GM18502 (cell line): ENCODE measurements at regions not wholly inside any gene's neighbourhood (a gene's known extent, or its start where the extent isn't known, plus 50 kb on each side); places are given as distances from the start of the nearest gene placed in this dataset.

Experiments used
- ATAC-seq: cut with Tn5 transposase; IDR thresholded peaks from one replicate; pipeline ENCODE4 v1.9.1; 2021; ENCODE audit warnings: mild to moderate bottlenecking; ENCODE audit not compliant: unreplicated experiment, poor library complexity

DNA sequence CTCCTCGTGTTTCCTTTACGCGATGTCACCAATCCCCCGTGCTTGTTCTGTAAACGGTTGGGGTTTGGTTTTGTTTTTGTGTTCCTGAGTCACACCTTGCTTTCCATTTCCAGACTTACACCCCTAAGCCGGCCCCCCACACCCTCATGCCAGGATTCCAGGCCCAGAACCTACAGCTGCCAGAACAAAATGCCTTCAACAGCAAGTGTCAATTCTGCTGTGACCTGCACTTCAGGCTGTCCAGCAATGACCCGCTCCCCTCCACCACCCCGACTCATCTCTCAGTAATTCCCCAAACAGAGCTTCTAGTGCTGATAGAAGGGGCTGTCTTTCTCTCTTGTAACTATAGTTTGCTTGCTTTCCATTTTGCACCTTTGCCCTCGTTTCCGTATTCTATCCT, 722.1 kb upstream of the CELF2 start:
- ATAC-seq, result no peak

DNA sequence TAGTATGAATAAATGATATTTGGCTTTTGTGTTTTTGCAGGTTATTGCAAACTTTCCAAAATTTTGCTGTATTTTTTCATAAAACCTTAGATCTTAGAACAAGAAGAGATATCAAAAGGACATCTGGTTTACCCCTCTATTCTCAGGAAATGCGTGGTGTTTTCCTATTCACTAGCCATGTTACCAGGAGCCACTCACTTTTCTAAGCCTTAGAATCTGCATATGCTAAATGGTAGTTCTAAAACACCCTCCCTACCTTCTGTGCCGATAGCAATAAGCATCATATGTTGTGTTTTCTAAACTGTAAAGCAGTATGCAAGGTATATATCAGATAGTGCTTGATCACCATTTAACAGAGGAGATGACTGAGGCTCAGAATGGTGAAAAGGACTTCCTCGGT, 715.0 kb upstream of the CELF2 start:
- no peak for ATAC-seq

DNA sequence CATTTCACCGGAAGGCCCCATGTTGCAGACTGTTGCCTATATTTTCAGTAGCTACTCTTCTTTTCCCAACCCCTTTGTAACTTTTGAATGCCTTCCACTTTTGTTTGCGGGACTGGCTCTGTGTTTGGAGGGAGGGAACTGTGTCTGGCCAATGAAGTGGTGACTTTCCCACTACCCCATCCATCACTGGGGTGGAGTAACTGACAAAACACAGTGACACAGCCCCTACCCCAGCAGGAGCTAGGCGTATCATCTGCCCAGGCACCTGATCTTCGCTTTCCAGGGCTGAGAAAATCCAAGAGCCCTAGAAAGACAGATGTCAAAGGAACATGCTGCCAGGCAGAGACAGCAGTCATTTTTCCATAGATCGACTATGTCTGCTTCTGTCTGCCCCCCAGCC, 710.6 kb upstream of the CELF2 start:
- ATAC-seq, result no peak

DNA sequence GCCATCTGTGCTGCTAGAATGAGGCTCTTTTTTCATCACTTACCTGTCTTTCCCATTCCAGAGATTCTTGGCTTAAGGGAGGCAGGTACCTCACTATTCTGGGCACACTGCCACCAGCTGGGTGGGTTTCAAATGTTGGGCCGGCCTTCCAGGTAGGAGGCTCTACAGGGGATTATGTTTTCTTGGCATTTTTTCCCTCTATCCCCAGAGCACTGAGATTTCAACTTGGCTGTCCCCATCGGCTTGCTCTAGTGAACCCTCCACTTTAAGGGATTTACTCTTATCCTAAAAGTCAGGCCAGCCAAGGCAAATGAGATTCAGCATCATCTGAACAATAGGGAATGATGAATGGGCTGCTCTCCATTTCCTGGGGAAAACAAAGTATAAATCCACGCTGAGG, 710.1 kb upstream of the CELF2 start:
- no peak for ATAC-seq

DNA sequence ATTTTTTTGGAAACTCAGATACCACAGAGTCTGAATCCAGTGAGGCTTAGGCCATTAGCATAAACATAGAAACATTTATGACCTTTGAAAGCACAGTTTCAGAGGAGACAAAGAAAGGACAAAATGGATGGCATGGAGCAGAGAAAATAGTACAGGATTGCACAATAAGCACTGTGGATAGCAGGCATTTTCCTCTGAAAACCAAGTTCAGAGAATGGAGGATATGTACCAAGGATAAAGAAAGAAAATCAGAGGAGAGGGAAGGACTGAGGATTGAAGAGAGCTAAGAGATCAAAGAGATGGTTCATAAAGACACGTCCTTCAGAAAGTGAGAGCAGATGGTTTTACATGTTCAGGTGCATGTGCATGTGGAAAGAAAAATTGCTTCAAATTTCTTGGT, 707.2 kb upstream of the CELF2 start:
- no peak for ATAC-seq

DNA sequence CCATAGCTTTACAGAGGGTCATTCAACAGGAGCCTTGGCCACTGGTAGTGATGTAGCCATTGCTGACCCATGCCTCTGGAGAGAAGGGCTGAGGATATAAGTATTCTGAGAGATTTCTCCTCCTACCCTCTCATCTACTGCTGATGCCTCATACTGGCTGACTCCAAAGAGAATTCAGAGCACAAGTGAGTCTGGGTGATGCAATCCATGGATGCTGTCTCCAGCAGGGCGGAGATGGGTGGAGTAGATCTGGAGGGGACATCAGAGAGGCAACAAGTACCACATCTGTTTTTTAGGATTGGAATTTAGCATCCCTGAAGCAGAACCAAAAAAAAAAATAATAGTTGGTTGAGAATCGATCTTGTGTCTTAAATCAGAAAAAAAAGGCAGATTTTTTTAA, 705.7 kb upstream of the CELF2 start:
- no peak for ATAC-seq

DNA sequence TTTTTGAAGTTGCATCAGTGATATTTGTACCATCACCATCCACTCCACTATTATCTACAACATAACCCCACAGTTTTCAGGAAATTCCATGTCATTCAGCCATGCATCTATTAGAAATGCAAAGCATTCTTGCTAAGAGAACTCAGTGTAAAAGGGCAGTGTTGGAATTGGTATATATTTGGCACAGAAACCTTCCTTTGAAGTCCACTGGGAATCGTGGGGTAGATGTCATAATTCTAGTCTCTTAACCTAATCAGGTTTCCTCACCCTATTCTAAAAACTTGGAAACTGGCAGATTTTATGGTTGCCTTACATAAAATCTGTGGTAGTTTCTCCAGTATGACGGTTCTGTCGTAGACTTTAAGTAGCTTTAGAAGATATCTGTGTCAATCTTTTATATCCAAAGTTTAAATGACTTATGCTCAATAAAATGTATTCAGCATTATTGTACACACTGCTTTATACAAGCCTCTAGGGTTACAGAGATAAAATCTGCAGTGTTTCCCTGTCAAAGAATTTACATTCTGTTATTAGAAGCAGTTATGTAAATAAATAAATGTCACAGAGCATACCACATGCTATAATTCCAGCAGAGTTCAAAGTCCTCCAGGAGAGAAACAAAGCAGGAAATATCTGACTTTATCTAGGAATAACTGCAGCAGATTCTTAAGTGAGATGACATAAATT, 704.4 kb upstream of the CELF2 start:
- no peak for ATAC-seq

DNA sequence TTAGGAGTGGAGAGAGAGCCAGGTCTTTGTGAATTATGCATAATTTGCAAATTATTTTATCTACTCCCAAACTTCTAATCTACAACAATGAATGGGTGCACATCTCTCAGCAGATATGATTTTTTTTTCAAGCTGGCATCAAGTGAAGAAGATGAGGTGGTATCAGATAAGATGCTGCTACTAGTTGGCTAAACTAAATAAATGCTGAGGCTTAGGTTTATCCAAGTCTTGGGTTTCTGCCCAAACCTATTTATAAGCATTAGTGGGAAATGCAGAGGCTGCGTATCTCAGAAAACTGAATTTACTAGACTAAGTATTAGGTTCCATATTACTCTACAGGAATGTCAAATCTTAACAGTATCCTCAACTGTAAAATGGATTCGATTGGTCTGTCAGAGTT, 703.0 kb upstream of the CELF2 start:
- ATAC-seq, result no peak

DNA sequence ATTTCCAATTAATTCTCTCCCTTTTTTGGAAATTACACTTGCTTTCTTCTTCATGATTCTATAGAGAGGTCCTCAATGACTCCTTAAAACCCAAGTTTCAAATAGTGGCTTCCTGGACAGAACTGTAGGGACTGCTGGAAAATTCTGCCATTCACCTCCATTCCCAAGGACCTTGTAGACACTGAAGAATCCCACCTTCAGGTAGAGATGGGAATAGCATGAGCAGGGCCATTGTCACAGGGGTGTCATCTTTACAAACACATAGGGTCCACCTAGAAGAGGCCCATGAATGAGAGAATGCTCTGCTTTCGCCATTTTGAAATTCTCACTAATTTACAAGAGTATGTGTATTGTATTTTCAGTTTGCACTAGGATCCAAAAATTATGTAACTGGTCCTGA, 701.7 kb upstream of the CELF2 start:
- no peak for ATAC-seq

DNA sequence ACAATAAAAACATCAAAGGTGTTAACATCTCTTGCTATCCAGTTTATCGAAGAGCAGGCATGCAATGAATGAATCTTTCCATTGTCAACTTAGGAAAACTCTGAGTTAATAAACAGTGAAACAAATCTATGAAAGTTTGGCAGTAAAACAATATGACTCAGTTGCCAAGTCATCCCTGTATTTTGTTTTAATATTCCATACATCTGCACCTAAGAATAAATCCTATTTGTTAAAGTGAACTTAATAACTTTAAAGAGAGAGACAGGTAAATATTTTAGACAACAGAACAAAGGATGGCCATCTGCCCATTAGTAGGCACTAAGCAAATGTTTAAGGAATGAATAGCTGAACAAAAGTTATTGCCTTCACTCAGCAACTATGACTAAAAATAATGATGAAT, 700.5 kb upstream of the CELF2 start:
- ATAC-seq, result no peak

DNA sequence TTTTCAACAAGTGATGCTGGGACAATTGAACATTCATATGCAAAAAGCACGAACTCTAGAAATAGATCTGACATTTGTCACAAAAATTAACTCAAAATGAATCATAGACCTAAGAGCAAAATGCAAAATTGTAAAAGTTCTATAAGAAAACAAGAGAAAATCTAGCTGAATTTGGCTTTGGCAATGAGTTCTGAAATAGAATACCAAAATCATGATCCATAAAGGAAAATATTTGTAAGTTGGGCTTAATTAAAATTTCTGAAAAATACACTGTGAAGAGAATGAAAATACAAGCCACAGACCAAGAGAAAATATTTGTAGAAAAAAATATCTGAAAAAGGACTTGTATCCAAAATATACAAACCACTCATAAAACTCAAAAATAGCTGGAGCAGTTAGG, 698.8 kb upstream of the CELF2 start:
- no peak for ATAC-seq

DNA sequence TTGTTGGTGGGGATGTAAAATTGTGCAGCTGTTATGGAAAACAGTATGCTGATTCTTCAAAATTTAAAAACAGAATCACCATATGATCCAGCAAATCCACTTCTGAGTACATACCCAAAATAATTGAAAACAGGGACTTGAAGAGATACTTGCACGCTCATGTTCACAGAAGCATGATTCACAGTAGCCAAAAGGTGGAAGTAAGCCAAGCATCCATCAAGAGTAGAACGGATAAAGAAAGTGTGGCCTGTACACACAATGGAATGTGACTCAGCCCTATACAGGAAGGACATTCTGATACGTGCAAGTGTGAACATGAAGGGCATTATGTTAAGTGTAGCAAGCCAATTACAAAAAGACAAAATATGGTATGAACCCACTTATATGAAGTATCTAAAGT, 696.7 kb upstream of the CELF2 start:
- no peak for ATAC-seq

DNA sequence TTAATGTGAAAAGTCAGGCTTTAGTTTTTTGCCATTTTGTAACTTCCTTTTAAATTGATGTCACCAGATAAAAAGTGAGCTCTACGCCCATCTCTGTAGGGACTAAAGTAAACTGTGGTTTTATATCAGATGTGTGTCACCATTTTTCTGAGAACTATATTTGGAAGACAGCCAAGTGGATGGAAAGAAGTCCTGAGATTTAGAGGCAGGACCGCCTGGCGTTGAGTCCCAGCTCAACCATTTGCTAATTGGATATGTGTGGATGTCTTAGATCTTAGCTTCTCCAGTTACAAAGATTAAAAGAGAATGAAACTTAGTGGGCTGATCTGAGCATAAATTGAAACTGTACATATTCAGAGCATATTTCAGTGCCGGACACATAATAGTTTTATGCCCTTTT, 691.6 kb upstream of the CELF2 start:
- no peak for ATAC-seq

DNA sequence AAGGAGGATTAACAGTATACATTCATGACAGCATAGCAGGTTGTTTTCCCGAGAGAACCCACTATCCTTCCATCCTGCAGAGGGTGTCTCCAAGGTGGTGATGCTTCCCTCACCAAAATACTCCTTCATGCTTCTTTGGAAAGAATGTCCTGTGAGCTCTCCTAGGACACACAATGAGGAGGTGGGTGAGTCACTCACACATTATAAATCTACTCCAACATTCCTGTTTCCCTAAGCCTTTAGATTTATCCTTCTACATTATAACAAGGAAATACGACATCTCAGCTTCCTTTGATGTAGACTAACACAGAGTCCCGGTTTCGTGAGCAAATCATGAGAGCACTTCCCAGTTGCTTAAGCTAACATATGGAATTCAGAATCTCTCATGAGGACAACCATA, 689.7 kb upstream of the CELF2 start:
- ATAC-seq, result no peak

DNA sequence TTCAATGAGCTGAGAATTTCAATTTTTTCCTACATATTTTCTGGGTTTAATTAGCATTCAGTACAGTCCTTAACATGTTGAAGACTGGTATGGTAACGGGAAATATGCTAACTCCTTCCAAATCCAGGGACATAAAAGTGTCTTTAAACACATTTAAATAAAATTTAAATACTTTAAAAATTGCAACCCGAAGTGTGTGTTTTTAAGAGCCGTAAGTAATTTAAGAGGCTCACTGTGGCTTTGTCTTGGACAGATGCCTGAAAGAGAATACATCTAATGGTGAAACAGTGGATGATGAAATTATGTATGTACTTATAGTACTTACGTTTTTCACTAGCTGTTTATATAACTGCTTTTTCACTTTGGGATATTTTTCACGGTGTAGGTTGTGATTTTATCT, 687.3 kb upstream of the CELF2 start:
- ATAC-seq, result no peak

DNA sequence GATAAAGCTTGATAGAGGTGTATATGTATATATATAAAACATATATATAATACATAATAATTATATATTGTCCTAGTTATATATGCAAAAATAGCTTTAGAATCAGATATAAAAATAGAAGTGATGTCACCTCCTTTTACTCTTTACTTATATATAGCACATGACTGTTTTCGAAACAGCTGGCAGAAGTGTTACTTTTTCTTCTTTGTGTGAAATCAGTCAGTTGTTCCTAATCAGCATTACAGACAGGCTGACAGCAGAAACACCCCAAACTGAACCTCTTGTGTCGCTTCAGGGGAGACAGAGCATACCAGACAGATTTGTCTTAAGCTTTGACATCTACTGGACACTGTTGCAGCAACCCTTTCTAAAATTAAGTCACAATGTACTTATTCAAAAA, 684.9 kb upstream of the CELF2 start:
- ATAC-seq, result no peak

DNA sequence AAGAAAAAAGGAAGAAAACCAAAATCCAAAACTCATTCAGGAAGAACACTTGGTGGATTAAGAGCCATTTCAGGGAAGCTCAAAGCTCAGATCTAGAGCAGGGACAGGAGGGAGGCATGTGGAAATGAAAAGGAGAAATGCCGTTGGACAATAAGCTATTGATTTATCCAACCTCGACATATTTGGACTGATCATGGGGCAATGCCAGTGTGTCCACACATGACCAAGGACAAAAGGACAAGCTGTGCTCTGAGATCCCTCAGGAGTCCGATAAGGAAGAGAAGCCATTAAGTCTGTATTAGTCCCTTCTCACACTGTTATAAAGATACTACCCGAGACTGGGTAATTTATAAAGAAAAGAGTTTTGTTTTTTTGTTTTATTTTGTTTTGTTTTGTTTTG, 684.0 kb upstream of the CELF2 start:
- ATAC-seq, result no peak

DNA sequence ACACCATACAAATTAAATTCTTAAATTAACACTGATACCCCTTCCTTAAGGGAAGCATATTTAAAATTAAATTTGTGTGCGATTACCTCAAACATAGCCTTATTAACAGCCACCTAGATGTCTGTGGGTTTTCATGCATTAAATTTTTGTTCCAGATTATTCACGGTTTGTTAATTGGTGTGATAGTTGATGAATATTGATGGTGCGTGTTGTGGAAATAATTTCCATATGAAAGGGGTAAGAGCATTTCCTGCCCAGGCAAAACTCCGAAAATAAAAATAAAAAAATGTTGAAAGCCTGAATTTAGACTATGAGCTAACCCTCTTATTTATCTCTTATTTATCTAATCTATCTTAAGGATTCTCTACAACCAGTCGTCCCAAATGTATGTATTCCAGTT, 679.3 kb upstream of the CELF2 start:
- no peak for ATAC-seq

DNA sequence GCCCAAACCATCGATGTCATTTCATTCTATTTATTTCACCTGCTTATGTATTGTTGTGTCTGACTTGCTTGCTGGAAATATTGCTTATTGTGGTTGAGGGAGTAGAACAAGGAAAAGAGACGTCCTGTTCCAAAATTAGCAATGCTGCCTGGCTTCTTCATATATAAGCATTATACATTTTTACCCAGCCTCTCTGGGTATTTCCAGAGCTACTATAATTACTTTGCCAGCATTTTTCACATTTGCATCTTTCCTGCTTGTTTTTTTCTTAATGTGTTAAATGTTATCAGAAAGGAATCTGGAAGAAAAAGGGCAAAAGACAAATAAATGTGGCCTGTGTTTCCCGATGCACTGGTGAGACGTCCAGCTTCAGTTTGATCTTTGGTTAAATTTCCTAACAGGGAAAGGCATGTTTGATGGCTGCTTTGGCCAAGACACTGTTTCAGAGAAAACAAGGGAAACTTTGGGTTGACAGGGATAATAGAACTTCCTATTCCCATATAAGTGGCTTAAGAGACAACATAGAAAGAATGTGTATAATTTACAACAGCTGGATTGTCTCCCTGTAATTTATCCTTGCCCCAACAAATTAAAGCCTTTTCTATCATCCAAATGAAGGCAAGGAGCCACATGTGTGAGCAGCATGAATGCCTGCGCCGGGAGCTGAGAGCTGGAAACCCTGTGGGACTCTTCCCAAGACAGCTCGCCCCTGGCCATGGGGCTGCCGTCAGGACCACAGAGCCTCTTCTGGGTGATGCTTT, 671.1 kb upstream of the CELF2 start:
- ATAC-seq, result no peak

DNA sequence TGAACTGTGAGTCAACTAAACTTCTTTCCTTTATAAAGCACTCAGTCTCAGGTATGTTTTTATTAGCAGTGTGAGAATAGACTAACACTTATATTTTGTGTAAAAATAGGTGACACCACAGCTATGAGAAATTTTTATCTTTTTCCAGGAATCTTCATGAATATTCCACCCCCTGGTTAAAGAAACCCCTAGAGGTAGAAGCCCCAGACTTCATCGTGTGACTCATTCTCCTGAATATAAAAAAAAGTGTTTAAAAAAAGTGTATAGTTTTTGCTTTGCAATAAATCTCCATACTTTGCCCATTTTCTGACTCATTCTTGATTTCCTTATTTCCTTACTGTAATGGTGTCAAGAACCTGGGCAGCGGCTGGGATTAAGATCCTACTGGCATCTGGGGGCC, 667.6 kb upstream of the CELF2 start:
- ATAC-seq, result no peak

DNA sequence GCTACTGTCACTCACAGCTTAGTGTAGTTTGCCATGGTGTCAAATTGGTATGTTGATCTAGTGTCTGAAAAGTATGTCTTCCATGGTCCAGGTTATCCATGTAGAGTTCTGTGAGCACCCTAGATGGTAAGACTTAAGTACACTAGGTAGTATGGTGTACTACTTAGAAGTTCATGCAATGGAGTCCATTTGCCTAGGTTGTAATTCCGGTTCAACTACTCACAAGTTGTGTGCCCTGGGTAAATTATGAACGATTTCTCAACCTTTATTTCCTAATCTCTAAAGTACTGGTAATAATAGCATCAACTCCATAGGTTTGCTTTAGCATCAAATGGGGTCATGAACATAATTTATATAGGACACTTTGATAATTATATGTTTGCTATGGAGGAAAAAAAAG, 666.2 kb upstream of the CELF2 start:
- ATAC-seq, result no peak

DNA sequence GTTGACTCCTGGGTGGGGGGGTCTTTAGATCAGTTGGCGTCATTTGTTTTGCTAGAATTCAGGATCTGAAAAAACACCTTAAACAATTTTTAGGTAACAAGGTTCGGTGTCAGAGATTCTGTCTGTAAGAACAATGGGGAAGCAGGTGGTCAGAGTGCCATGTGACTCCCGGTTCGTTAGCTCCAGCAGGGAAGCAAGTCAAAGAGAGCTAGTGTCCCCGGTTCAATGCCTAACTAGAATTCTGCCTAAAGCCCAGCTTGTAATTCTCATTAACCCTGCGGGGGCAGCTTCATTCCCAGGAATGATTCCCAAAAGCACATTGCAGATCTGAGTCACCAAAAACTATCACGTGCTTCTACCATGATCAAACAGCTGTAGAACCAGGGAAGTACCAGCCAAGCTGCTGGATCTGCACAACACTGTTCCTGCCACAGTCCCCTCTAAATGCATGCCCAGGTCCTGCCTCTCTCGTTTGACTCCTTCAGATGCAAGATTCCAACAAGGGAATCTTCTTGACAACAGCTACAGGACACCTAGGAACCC, 664.3 kb upstream of the CELF2 start:
- no peak for ATAC-seq
